Spleen (tissue), 11 donors: ENCODE measurements at regions not wholly inside any gene's neighbourhood (a gene's known extent, or its start where the extent isn't known, plus 50 kb on each side); places are given as distances from the start of the nearest gene placed in this dataset.

Experiments used
- DNase-seq: peaks from one replicate; pipeline ENCODE4 v3.0.0-alpha.2; 2020
- H3K27ac ChIP-seq, 8 donors: fragments of 200-600 bp; sonication (generic) in 7 of 8; 1 replicate in 4 of 8; 2 replicates in 4 of 8; pipeline versions ENCODE4 v1.5.0 to v1.8.0; 2016 to 2021; ENCODE audit warnings: inconsistent platforms in 4 of 8, mild to moderate bottlenecking in 4 of 8, moderate library complexity in 1 of 8
- H3K27me3 ChIP-seq, 7 donors: fragments of 200-600 bp; sonication (generic) in 6 of 7; replicated peaks in 1 of 7; 1 replicate in 4 of 7; 2 replicates in 3 of 7; pipeline versions ENCODE4 v1.5.0 to v1.8.0; 2016 to 2021; ENCODE audit warnings: inconsistent platforms in 3 of 7, mild to moderate bottlenecking in 1 of 7
- H3K36me3 ChIP-seq, 6 donors: fragments of 200-600 bp; sonication (generic) in 5 of 6; 1 replicate in 4 of 6; 2 replicates in 2 of 6; pipeline versions ENCODE4 v1.5.0 to v1.8.0; 2016 to 2021; ENCODE audit warnings: inconsistent platforms in 2 of 6
- H3K4me1 ChIP-seq, 6 donors: fragments of 200-600 bp; sonication (generic) in 5 of 6; 1 replicate in 3 of 6; 2 replicates in 3 of 6; pipeline versions ENCODE4 v1.5.0 to v1.8.0; 2016 to 2021; ENCODE audit warnings: inconsistent platforms in 3 of 6
- H3K4me3 ChIP-seq, 8 donors: fragments of 200-600 bp; sonication (generic) in 7 of 8; 1 replicate in 4 of 8; 2 replicates in 4 of 8; pipeline versions ENCODE4 v1.5.0 to v1.8.0; 2016 to 2021; ENCODE audit warnings: inconsistent platforms in 4 of 8, mild to moderate bottlenecking in 4 of 8, moderate library complexity in 2 of 8
- H3K9me3 ChIP-seq, 8 donors: fragments of 200-600 bp; sonication (generic) in 7 of 8; 1 replicate in 4 of 8; 2 replicates in 4 of 8; pipeline versions ENCODE4 v1.5.0 to v1.8.0; 2016 to 2021; ENCODE audit warnings: inconsistent platforms in 4 of 8
- POLR2A ChIP-seq, 3 donors: fragments of 450-650 bp; IDR thresholded peaks; one replicate each; pipeline ENCODE4 v1.5.1; 2017; ENCODE audit warnings: antibody characterized with exemption in 3 of 3, mild to moderate bottlenecking in 1 of 3
- POLR2AphosphoS5 ChIP-seq, 3 donors: sonication (generic); formaldehyde crosslinking; IDR thresholded peaks; one replicate each; pipeline ENCODE4 v1.5.1; 2017; ENCODE audit warnings: antibody characterized with exemption in 3 of 3
- WGBS, 5 donors: extraction: QIAGEN DNeasy Blood & Tissue Kit in 3 of 5; methylation state at CpG; one replicate each; pipeline versions ENCODE4 v1.1.5 to v1.1.7; 2013 to 2018; 5-methylcytosine and 5-hydroxymethylcytosine counted together
- intact Hi-C: fragments of 100-400 bp; cut with DNase I; formaldehyde crosslinking; loops from one replicate; pipeline ENCODE4 v1.15.0; 2023; ENCODE audit warnings: low total_unique reads
- TF ChIP-seq, protein P1 (sequence below), 11 experiments: fragments of 200-600 bp in 7 of 11; fragments of 450-650 bp in 4 of 11; sonication (generic) in 4 of 11; IDR thresholded peaks in 8 of 11; conservative IDR thresholded peaks in 3 of 11; 1 replicate in 7 of 11; 2 replicates in 4 of 11; pipeline versions ENCODE4 v1.4.0 to v1.8.0; 2016 to 2021; ENCODE audit warnings: antibody characterized with exemption in 11 of 11, inconsistent platforms in 4 of 11, mild to moderate bottlenecking in 1 of 11
- donor health status: healthy with polysubstance abuse.
- donor health status: DM: no; HTN: no; CAD: no; lungs with moderate emphysema.
- donor health status: DM: no; HTN: no; CAD: no.
- donor health status: Bipolar disorder and iron deficiency.
- donor health status: healthy.
- donor health status: DM: no; HTN: no; CAD: no.
- donor health status: DM: yes; HTN: yes; CAD: no.

DNA sequence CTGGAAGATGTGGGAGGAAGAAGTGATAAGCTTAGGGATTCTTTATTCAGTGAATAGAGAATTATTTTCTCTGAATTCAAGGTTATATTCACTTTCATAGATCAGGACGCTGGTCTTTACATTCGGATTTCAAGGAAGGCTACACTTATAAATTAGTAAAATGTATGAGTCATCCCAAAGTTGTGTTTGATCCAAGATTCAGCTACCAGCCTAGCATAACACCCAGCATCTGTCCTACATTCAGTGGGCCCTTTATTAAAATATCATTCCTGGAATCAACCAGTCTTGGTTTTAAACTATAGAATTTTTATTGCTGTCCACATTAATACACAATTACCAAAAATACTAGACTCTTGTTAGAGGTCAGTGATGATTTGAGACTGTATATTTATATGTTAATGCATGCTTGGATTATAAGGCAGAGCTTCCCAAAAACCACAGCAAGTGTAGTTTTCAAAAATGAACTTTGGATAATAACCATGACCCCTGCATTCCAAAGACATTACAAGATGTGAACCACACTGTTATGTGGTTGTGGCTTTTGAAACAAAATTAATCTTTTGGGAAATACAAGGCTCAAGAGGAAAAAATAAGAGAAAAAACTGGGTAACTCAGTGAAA, 210.7 kb upstream of the CNR1 start:
- H3K4me3 ChIP-seq, result no peak overlapping the region
- TF ChIP-seq POLR2AphosphoS5 (IDR thresholded peaks at IDR 0.05) (no peak), POLR2A (IDR thresholded peaks at IDR 0.05) (no peak)
- TF ChIP-seq, protein P1, sequence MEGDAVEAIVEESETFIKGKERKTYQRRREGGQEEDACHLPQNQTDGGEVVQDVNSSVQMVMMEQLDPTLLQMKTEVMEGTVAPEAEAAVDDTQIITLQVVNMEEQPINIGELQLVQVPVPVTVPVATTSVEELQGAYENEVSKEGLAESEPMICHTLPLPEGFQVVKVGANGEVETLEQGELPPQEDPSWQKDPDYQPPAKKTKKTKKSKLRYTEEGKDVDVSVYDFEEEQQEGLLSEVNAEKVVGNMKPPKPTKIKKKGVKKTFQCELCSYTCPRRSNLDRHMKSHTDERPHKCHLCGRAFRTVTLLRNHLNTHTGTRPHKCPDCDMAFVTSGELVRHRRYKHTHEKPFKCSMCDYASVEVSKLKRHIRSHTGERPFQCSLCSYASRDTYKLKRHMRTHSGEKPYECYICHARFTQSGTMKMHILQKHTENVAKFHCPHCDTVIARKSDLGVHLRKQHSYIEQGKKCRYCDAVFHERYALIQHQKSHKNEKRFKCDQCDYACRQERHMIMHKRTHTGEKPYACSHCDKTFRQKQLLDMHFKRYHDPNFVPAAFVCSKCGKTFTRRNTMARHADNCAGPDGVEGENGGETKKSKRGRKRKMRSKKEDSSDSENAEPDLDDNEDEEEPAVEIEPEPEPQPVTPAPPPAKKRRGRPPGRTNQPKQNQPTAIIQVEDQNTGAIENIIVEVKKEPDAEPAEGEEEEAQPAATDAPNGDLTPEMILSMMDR (IDR thresholded peaks at IDR 0.05 in 8 of 11, conservative IDR thresholded peaks at IDR 0.05 in 3 of 11), result no peak
- no peaks in the 10 kb centered on the region for H3K27me3 ChIP-seq
- H3K9me3 ChIP-seq, result no peaks in the 10 kb centered on the region
- peak overlapping the region in 1 of 8 donors; percentile 9 for H3K27ac ChIP-seq
- no peak for DNase-seq
- H3K4me1 ChIP-seq, result peaks cover 0 to 21% (median 3%) of the 10 kb centered on the region in 6 donors
- intact Hi-C loops, result no loop called here
- no peaks in the 10 kb centered on the region for H3K36me3 ChIP-seq
- WGBS, 5 donors, result 60 to 71% (median 71%) methylated on average over 2 of the region's 2 CpGs

DNA sequence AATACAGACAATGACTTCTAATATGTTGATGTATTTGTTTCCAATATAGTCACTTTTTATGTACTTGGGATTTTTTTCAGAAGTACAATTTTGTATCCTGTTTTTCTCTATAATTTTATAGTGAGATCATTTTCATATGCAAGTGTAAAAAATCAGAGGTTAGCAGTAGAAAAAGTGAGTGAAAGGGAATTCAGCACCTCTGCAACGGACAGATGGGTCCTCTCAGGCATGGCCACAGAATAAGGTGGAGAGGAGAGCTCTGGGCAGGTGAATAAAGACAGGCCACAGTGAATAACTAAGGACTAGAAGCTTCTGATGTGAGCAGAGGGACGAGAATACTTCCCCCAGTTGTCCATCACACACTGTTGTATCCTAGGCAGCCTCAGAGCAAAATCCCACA, 210.1 kb upstream of the CNR1 start:
- TF ChIP-seq, protein P1 (IDR thresholded peaks at IDR 0.05 in 8 of 11, conservative IDR thresholded peaks at IDR 0.05 in 3 of 11), result no peak
- TF ChIP-seq POLR2A (IDR thresholded peaks at IDR 0.05), result no peak
- TF ChIP-seq POLR2AphosphoS5 (IDR thresholded peaks at IDR 0.05), result no peak
- no peak overlapping the region for H3K4me3 ChIP-seq
- 38 to 69% (median 66%) methylated on average over 2 of the region's 2 CpGs for WGBS, 5 donors
- H3K27ac ChIP-seq, result peak overlapping the region in 1 of 8 donors; percentile 9
- H3K4me1 ChIP-seq, result peaks cover 0 to 20% (median 3%) of the 10 kb centered on the region in 6 donors
- H3K9me3 ChIP-seq, result no peaks in the 10 kb centered on the region
- intact Hi-C loops, result no loop called here
- DNase-seq, result no peak
- H3K27me3 ChIP-seq, result no peaks in the 10 kb centered on the region
- H3K36me3 ChIP-seq, result no peaks in the 10 kb centered on the region

DNA sequence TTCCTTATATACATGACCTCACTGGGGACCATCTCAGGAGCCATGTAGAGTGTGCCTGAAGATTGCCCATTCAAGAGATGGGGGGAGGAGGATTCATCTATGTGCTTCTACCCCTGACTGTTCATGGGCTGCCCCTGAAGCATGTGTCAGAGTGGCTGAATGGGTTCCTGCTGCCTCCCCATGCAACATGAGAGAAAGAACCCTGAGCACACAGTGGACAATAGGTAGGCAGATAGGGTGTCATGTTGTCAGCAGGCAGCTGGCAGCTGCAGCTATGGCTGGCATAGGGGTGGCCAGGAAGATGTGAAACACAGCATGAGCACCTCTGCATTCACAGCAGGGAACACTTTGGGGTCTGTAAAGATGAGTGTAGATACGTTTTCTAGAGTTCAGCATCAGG, 208.4 kb upstream of the CNR1 start:
- 44 to 63% (median 48%) methylated on average over 1 of the region's 1 CpG for WGBS, 5 donors
- TF ChIP-seq POLR2A (IDR thresholded peaks at IDR 0.05), result no peak
- TF ChIP-seq, protein P1 (IDR thresholded peaks at IDR 0.05 in 8 of 11, conservative IDR thresholded peaks at IDR 0.05 in 3 of 11), result no peak

DNA sequence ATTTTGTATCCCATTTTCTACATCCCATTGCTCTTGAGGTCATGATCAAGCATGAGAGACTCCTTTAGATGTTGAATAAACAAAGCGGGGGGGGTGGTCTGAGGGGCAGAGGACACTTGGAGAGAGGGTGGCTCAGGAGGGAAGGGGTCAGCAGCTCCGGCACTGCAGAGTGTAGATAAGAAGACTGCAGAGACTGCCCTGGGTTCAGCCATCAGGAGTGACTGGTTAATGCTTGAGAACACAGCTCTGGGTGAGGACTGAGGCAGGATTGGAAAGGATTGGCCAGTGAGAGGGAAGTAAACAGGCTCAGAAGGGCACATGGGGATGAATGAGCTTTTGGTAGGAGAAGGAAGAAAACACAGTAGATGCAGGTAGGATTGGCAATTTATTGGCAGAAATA, 205.3 kb upstream of the CNR1 start:
- intact Hi-C loops, result no loop called here

More for the DNA sequence above, 208.4 kb upstream of the CNR1 start:
- no peak for DNase-seq
- Histone ChIP-seq H3K27me3 (no peaks in the 10 kb centered on the region), H3K27ac (no peak overlapping the region), H3K4me3 (no peak overlapping the region), H3K9me3 (no peaks in the 10 kb centered on the region), H3K4me1 (peaks cover 0 to 5% (median 1%) of the 10 kb centered on the region in 6 donors), H3K36me3 (no peaks in the 10 kb centered on the region)
- intact Hi-C loops, result no loop called here

More for the DNA sequence above, 205.3 kb upstream of the CNR1 start:
- Histone ChIP-seq H3K4me1 (no peaks in the 10 kb centered on the region), H3K27ac (no peak overlapping the region), H3K4me3 (no peak overlapping the region), H3K9me3 (no peaks in the 10 kb centered on the region), H3K36me3 (no peaks in the 10 kb centered on the region), H3K27me3 (no peaks in the 10 kb centered on the region)
- WGBS, 5 donors, result 66 to 81% (median 74%) methylated on average over 2 of the region's 2 CpGs
- no peak for DNase-seq
- TF ChIP-seq POLR2AphosphoS5 (IDR thresholded peaks at IDR 0.05), result no peak
- no peak for TF ChIP-seq POLR2A (IDR thresholded peaks at IDR 0.05)
- TF ChIP-seq, protein P1 (IDR thresholded peaks at IDR 0.05 in 8 of 11, conservative IDR thresholded peaks at IDR 0.05 in 3 of 11), result no peak
